ENCODE measurements at regions not wholly inside any gene's neighbourhood (a gene's known extent, or its start where the extent isn't known, plus 50 kb on each side); places are given as distances from the start of the nearest gene placed in this dataset.

DNA sequence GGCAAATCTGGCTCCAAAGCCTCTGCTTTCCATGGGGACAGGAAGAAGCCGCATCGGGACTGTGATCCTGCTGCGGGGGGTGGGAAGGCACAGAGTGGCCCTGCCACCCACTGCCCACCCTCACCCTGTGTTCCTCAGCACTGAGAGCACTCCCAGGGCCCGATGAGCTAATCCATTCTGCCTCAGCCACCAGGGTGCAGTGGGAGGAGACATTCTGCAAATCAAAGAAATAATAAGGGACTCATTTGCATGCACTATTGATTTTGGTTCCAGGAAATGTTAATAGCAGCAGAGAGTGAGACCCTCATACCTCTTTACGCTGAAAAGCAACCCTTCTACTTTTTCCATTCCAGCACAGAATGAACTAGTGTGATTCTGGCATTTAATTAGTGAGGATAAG lies 572.8 kb downstream of the INHBA start:
- Histone ChIP-seq H3K27me3 (no peaks in the 10 kb centered on the region), H3K27ac (no peak overlapping the region), H3K4me1 (replicated peaks in 1 of 2) (no peaks in the 10 kb centered on the region), H3K9me3 (replicated peaks in 1 of 3) (no peaks in the 10 kb centered on the region), H3K4me3 (no peak overlapping the region), H3K36me3 (replicated peaks in 1 of 2) (no peaks in the 10 kb centered on the region)
- intact Hi-C loops (cut with DNase I) = no loop called here
- WGBS, 4 donors = 82 to 87% (median 84%) methylated on average over 5 of the region's 5 CpGs
- TF ChIP-seq POLR2A (IDR thresholded peaks at IDR 0.05) (no peak), CTCF (IDR thresholded peaks at IDR 0.05) (no peak)
- DNase-seq = no peak

DNA sequence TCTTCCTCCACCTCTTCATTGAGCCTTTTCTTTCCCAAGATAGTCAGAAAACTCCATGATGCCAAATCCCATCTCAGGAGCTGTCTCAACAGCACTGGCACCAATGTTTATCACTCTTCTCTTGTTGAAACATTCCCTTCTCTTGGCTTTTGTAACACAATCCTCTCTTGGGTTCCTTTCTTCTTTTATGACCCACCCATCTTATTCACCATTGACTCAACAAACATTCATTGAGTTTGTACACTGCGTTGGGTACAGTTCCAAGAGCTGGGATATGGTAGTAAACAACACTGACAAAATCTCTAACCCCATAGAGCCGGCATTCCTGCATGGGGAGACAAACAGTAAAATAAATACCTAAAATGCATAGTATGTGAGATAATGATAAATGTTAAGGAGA lies 577.5 kb downstream of the INHBA start:
- TF ChIP-seq POLR2A (IDR thresholded peaks at IDR 0.05) (no peak), CTCF (IDR thresholded peaks at IDR 0.05) (no peak)
- H3K4me3 ChIP-seq = no peak overlapping the region
- H3K27ac ChIP-seq = no peak overlapping the region
- H3K36me3 ChIP-seq (replicated peaks in 1 of 2) = no peaks in the 10 kb centered on the region
- no peaks in the 10 kb centered on the region for H3K4me1 ChIP-seq (replicated peaks in 1 of 2)
- intact Hi-C loops (cut with DNase I) = no loop called here
- no peaks in the 10 kb centered on the region for H3K9me3 ChIP-seq (replicated peaks in 1 of 3)
- no peak for DNase-seq
- H3K27me3 ChIP-seq = no peaks in the 10 kb centered on the region
- 81 to 98% (median 89%) methylated on average over 2 of the region's 2 CpGs for WGBS, 4 donors

GRCh38 chr7:41122256-41122987 lies 580.5 kb downstream of the INHBA start:
- no peak for DNase-seq
- TF ChIP-seq POLR2A (IDR thresholded peaks at IDR 0.05) (no peak), CTCF (IDR thresholded peaks at IDR 0.05) (no peak)
- 37 to 46% (median 42%) methylated on average over 4 of the region's 4 CpGs for WGBS, 4 donors

GRCh38 chr7:41121228-41121627 lies 581.7 kb downstream of the INHBA start:
- H3K27ac ChIP-seq = no peak overlapping the region
- H3K9me3 ChIP-seq (replicated peaks in 1 of 3) = no peaks in the 10 kb centered on the region
- intact Hi-C loops (cut with DNase I) = no loop called here
- no peak overlapping the region for H3K4me3 ChIP-seq
- H3K27me3 ChIP-seq = no peaks in the 10 kb centered on the region
- TF ChIP-seq CTCF (IDR thresholded peaks at IDR 0.05) (no peak), POLR2A (IDR thresholded peaks at IDR 0.05) (no peak)
- no peaks in the 10 kb centered on the region for H3K4me1 ChIP-seq (replicated peaks in 1 of 2)
- DNase-seq = no peak
- no peaks in the 10 kb centered on the region for H3K36me3 ChIP-seq (replicated peaks in 1 of 2)

More at GRCh38 chr7:41122256-41122987, 580.5 kb downstream of the INHBA start:
- Histone ChIP-seq H3K4me3 (no peak overlapping the region), H3K27ac (no peak overlapping the region), H3K9me3 (replicated peaks in 1 of 3) (no peaks in the 10 kb centered on the region), H3K4me1 (replicated peaks in 1 of 2) (no peaks in the 10 kb centered on the region), H3K27me3 (no peaks in the 10 kb centered on the region), H3K36me3 (replicated peaks in 1 of 2) (no peaks in the 10 kb centered on the region)
- intact Hi-C loops (cut with DNase I) = no loop called here
